PFSK-1 (cell line): ENCODE measurements at regions not wholly inside any gene's neighbourhood (a gene's known extent, or its start where the extent isn't known, plus 50 kb on each side); places are given as distances from the start of the nearest gene placed in this dataset.

Experiments
- FOXP2 ChIP-seq: optimal IDR thresholded peaks from 2 replicates; pipeline ENCODE3; 2011; ENCODE audit warnings: borderline replicate concordance, control low read depth, inconsistent platforms; ENCODE audit not compliant: insufficient read depth; ENCODE audit errors: extremely low read length, extremely low read depth
- POLR2AphosphoS5 ChIP-seq: IDR thresholded peaks from 2 replicates; pipeline ENCODE4 v1.6.1; 2012; ENCODE audit warnings: low read depth, mild to moderate bottlenecking, control low read depth, low read length, moderate library complexity
- SIN3A ChIP-seq: IDR thresholded peaks from 2 replicates; pipeline ENCODE4 v1.6.1; 2012; ENCODE audit warnings: mild to moderate bottlenecking, low read length, moderate library complexity, borderline replicate concordance; ENCODE audit not compliant: insufficient read depth
- TAF1 ChIP-seq: IDR thresholded peaks from 2 replicates; pipeline ENCODE4 v1.6.1; 2012; ENCODE audit warnings: low read length, control low read depth, borderline replicate concordance; ENCODE audit not compliant: insufficient read depth
- TF ChIP-seq, protein P1 (sequence below), 2 experiments: IDR thresholded peaks; 2 replicates each; pipeline versions ENCODE4 v1.6.1 to v1.8.0; 2011 to 2012; ENCODE audit warnings: low read depth in 2 of 2, low read length in 2 of 2, control low read depth in 1 of 2, inconsistent platforms in 1 of 2, mild to moderate bottlenecking in 1 of 2, moderate library complexity in 1 of 2; ENCODE audit not compliant: insufficient read depth in 1 of 2

DNA sequence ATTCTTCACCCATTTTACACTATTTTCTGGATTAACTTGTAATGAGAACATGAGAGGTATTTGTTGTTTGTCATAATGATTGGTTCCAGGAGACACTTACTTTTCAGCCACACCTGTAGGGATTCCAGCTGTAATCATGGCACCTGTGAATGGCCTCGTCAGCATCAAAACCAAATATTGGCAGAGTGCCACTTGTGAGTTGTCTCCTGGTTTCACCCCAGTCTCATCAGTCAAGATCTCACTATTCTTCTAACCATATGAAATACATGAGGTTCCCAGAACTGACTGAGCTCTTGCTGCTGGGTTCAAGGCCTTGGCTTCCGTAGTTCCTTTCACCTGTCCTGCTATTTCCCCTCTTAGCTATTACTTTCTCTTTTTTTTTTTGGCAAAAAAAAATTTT, 246.6 kb upstream of the ADGRL2 start:
- TF ChIP-seq, protein P1, sequence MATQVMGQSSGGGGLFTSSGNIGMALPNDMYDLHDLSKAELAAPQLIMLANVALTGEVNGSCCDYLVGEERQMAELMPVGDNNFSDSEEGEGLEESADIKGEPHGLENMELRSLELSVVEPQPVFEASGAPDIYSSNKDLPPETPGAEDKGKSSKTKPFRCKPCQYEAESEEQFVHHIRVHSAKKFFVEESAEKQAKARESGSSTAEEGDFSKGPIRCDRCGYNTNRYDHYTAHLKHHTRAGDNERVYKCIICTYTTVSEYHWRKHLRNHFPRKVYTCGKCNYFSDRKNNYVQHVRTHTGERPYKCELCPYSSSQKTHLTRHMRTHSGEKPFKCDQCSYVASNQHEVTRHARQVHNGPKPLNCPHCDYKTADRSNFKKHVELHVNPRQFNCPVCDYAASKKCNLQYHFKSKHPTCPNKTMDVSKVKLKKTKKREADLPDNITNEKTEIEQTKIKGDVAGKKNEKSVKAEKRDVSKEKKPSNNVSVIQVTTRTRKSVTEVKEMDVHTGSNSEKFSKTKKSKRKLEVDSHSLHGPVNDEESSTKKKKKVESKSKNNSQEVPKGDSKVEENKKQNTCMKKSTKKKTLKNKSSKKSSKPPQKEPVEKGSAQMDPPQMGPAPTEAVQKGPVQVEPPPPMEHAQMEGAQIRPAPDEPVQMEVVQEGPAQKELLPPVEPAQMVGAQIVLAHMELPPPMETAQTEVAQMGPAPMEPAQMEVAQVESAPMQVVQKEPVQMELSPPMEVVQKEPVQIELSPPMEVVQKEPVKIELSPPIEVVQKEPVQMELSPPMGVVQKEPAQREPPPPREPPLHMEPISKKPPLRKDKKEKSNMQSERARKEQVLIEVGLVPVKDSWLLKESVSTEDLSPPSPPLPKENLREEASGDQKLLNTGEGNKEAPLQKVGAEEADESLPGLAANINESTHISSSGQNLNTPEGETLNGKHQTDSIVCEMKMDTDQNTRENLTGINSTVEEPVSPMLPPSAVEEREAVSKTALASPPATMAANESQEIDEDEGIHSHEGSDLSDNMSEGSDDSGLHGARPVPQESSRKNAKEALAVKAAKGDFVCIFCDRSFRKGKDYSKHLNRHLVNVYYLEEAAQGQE (IDR thresholded peaks at IDR 0.05; ENCODE audit: insufficient read depth in 1 of 2, low read depth in 2 of 2, low read length in 2 of 2): no peak
- TF ChIP-seq TAF1: no peak
- TF ChIP-seq POLR2AphosphoS5: no peak
- no peak for TF ChIP-seq FOXP2
- TF ChIP-seq SIN3A: no peak

GRCh38 chr1:81553503-81553902, 247.2 kb upstream of the ADGRL2 start:
- TF ChIP-seq TAF1: no peak
- no peak for TF ChIP-seq POLR2AphosphoS5
- no peak for TF ChIP-seq SIN3A
- TF ChIP-seq FOXP2: no peak
- TF ChIP-seq, protein P1 (IDR thresholded peaks at IDR 0.05; ENCODE audit: insufficient read depth in 1 of 2, low read depth in 2 of 2, low read length in 2 of 2): no peak

DNA sequence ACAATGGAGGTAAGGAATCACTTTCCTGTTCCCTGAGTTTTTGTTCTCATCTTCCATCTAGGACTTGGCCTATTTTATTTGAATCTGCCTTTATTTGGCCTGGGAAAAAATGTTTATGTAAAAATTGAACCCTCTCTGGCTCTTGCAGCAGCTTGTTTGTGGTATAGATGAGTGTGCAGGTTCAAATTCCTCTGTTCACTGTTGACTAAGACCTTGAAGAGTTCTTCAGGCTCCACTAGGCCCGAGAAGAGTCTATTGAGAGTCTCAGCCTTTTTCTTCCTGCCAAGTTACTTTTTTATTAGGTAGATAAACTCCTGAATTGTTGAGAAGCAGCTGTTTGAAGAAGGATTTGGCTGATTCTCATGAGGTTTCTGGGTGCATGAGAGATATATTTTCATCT, 248.8 kb upstream of the ADGRL2 start:
- TF ChIP-seq FOXP2: no peak
- no peak for TF ChIP-seq SIN3A
- TF ChIP-seq POLR2AphosphoS5: no peak
- TF ChIP-seq, protein P1 (IDR thresholded peaks at IDR 0.05; ENCODE audit: insufficient read depth in 1 of 2, low read depth in 2 of 2, low read length in 2 of 2): no peak
- TF ChIP-seq TAF1: no peak

DNA sequence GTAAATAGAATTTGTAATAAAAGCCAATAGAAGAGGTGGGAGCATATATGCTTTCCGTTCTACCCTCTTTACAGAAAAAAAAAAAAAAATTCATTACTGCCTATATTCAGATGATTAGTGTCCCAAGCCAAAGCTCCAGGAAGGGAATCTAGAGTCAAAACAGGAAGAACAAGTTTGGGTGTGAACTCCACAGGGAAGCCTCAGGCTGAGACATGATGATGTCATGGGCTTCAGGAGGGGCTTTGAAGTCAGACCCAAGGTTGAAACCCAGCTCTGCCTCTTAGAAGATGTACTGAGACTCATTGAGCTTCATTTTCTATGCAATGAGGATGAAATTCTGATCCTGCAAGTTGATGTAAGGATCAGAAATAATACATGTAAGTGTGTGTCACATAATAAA, 250.0 kb upstream of the ADGRL2 start:
- TF ChIP-seq POLR2AphosphoS5: no peak
- TF ChIP-seq SIN3A: no peak
- TF ChIP-seq, protein P1 (IDR thresholded peaks at IDR 0.05; ENCODE audit: insufficient read depth in 1 of 2, low read depth in 2 of 2, low read length in 2 of 2): no peak
- TF ChIP-seq TAF1: no peak
- TF ChIP-seq FOXP2: no peak

DNA sequence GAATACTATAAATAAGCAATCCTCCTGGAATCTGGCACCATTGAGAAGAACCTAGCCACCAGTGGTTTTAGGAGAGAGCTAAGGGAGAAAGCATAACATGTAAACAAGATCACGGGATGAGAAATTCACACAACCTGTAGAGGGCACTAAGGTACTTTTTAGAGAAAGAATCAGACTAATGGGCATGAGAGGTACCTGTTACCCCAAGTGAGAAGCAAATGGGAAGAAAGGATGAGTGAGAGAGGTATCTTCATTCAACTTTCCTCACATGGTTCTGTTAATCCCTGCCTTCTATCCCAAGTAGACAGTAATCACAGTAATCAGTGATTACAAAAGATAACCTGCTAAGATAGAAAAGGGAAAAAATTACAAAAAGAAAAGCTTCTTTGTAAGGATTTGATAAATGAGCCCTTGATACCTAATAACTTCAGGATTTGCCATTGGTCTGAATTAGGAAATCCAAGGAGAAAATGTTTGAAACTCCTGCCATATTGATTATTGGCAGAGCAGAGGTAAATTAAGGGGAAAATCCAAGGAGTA, 251.1 kb upstream of the ADGRL2 start:
- TF ChIP-seq, protein P1 (IDR thresholded peaks at IDR 0.05; ENCODE audit: insufficient read depth in 1 of 2, low read depth in 2 of 2, low read length in 2 of 2): no peak
- TF ChIP-seq FOXP2: no peak
- TF ChIP-seq POLR2AphosphoS5: no peak
- no peak for TF ChIP-seq SIN3A
- TF ChIP-seq TAF1: no peak
